ENCODE measurements at regions not wholly inside any gene's neighbourhood (a gene's known extent, or its start where the extent isn't known, plus 50 kb on each side); places are given as distances from the start of the nearest gene placed in this dataset.

DNA sequence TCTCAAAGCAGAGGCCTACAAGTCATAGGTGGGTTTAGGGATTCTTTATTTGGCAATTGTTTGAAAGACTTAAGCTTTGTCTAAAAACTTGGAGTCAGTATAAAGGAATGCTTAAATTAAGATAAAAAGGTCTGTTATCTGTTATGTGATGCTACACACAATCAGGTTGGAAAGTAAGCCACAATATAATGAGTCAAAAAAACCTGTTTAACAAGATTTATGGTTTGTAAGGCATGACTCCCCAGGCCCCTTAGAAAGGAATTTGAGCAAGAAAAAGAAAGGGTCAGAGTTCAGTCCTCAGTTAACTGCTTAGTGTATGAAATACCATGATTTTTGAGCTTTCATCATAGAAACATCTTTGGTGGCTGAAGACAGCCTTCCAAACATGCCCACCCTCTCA lies 66.8 kb upstream of the HMGN3 start:
- DNase-seq, result no peak

DNA sequence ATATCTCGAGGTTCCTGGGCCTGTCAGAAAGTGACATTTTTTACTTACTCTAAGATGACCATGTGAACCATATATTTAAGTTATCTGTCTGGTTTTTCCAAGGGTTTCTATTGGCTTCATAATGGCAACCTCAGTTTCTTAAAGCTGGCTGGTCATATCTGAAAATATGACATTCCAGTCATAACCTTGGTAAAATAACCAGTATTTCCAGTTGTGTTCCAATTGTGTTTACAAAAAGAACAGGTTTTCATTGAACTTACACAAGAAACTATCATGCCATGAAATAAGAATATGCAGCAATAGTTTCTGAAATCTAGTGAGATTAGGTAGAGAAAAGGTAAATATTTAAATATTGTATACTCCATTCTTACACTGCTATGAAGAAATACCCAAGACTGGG lies 61.7 kb upstream of the HMGN3 start:
- no peak for DNase-seq
